Astrocyte (in vitro differentiated cells and primary cell): ENCODE measurements at regions not wholly inside any gene's neighbourhood (a gene's known extent, or its start where the extent isn't known, plus 50 kb on each side); places are given as distances from the start of the nearest gene placed in this dataset.

Experiments
- DNase-seq: peaks from one replicate; pipeline ENCODE4 v3.0.0-alpha.2; 2010; ENCODE audit warnings: low read depth
- FAIRE-seq: peaks from 2 replicates; lab custom pipeline; 2011; peaks lifted over from hg19 to GRCh38; lab: Jason Lieb, UNC
- H2AFZ ChIP-seq: 2 replicates; pipeline ENCODE4 v1.6.0; 2012; ENCODE audit warnings: low read depth, low read length, inconsistent platforms
- H3K27ac ChIP-seq: 2 replicates; pipeline ENCODE4 v1.5.1; 2011; ENCODE audit warnings: low read depth, low read length, inconsistent platforms
- H3K27me3 ChIP-seq: 2 replicates; pipeline ENCODE4 v1.6.0; 2011; ENCODE audit warnings: low read length, inconsistent platforms; ENCODE audit not compliant: insufficient read depth
- H3K36me3 ChIP-seq: 2 replicates; pipeline ENCODE4 v1.5.1; 2011; ENCODE audit warnings: low read length, inconsistent platforms; ENCODE audit not compliant: insufficient read depth
- H3K4me1 ChIP-seq: 2 replicates; pipeline ENCODE4 v1.5.1; 2011; ENCODE audit warnings: low read length, inconsistent platforms; ENCODE audit not compliant: insufficient read depth
- H3K4me2 ChIP-seq: 2 replicates; pipeline ENCODE4 v1.6.0; 2012; ENCODE audit warnings: low read length, inconsistent platforms
- H3K4me3 ChIP-seq: 2 replicates; pipeline ENCODE4 v1.5.1; 2011; ENCODE audit warnings: low read depth, mild to moderate bottlenecking, low read length, inconsistent platforms; ENCODE audit not compliant: insufficient read depth
- H3K79me2 ChIP-seq: 2 replicates; pipeline ENCODE4 v1.6.0; 2012; ENCODE audit warnings: mild to moderate bottlenecking, low read length, inconsistent platforms; ENCODE audit not compliant: insufficient read depth
- H3K9ac ChIP-seq: 2 replicates; pipeline ENCODE4 v1.6.0; 2012; ENCODE audit warnings: mild to moderate bottlenecking, low read length, inconsistent platforms
- H3K9me3 ChIP-seq: 2 replicates; pipeline ENCODE4 v1.5.1; 2012; ENCODE audit warnings: low read depth, mild to moderate bottlenecking, low read length, inconsistent platforms; ENCODE audit not compliant: insufficient read depth
- H4K20me1 ChIP-seq: 2 replicates; pipeline ENCODE4 v1.6.0; 2012; ENCODE audit warnings: low read length, inconsistent platforms; ENCODE audit not compliant: insufficient read depth
- H3K27ac Mint-ChIP-seq: one replicate; pipeline ENCODE4 v1.8.0; 2021; ENCODE audit warnings: mild to moderate bottlenecking, mixed read lengths; ENCODE audit not compliant: unreplicated experiment
- H3K27me3 Mint-ChIP-seq: one replicate; pipeline ENCODE4 v1.8.0; 2021; ENCODE audit warnings: low read depth, mixed read lengths; ENCODE audit not compliant: unreplicated experiment
- H3K36me3 Mint-ChIP-seq: one replicate; pipeline ENCODE4 v1.8.0; 2021; ENCODE audit warnings: low read depth, mixed read lengths; ENCODE audit not compliant: unreplicated experiment
- H3K4me1 Mint-ChIP-seq: one replicate; pipeline ENCODE4 v1.8.0; 2021; ENCODE audit warnings: low read depth, mixed read lengths; ENCODE audit not compliant: unreplicated experiment
- H3K4me3 Mint-ChIP-seq: one replicate; pipeline ENCODE4 v1.8.0; 2021; ENCODE audit warnings: mild to moderate bottlenecking, moderate library complexity, mixed read lengths; ENCODE audit not compliant: unreplicated experiment
- H3K9me3 Mint-ChIP-seq: one replicate; pipeline ENCODE4 v1.8.0; 2021; ENCODE audit warnings: mild to moderate bottlenecking, mixed read lengths; ENCODE audit not compliant: unreplicated experiment
- EZH2 ChIP-seq: IDR thresholded peaks from 2 replicates; pipeline ENCODE4 v1.6.1; 2012; ENCODE audit warnings: mild to moderate bottlenecking, low read length, inconsistent platforms; ENCODE audit not compliant: insufficient read depth
- TF ChIP-seq, protein P1 (sequence below): IDR thresholded peaks from 2 replicates; pipeline ENCODE4 v1.5.1; 2011; ENCODE audit warnings: low read depth, mild to moderate bottlenecking, inconsistent platforms, low read length, moderate library complexity; ENCODE audit not compliant: insufficient read depth

DNA sequence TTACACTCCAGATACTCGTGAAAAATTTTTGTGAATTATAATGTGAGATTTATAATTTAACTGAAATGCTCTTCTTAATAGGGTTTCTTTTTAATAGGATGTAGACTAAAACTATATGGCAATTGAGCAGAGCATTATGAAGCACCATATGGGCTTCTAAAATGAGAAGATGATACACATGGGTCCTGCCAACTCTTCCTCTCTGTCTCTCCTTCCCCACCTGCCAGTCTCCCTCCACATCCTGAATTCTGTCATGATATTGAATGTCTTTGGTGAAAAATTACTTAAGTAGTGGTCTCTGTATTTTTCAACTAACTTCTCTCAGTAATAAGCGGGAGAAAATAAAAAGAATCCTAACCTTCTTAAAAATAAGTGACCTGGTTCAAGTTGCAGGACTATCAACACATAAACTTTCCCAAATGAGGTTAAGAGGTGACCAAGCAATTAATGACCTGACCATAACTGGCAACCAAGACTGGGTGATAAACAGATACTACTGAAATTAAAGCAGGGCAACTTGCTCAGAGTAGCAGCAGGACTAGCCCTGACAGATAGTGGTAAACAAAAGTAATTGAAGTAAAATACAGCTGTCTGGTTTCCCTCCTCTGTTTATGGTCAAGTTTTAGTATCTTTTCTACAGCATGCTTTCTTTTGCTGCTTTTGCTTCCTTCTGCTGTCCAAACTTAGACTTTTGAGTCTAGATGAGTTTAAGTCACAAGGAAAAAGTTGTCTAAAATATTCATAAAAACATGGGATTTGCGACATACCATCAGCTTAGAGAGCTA is 117.1 kb upstream of the PDE1A start:
- H3K36me3 Mint-ChIP-seq = no peaks in the 10 kb centered on the region
- no peaks in the 10 kb centered on the region for H3K27me3 Mint-ChIP-seq
- Histone ChIP-seq H3K79me2 (no peaks in the 10 kb centered on the region), H3K36me3 (no peaks in the 10 kb centered on the region), H3K4me3 (no peak overlapping the region), H3K4me2 (no peak overlapping the region), H3K9me3 (no peaks in the 10 kb centered on the region), H3K4me1 (no peaks in the 10 kb centered on the region), H4K20me1 (no peaks in the 10 kb centered on the region), H2AFZ (no peak overlapping the region), H3K27ac (no peak overlapping the region), H3K27me3 (no peaks in the 10 kb centered on the region), H3K9ac (no peak overlapping the region)
- peaks cover 14% of the 10 kb centered on the region for H3K4me1 Mint-ChIP-seq
- no peak overlapping the region for H3K4me3 Mint-ChIP-seq
- no peaks in the 10 kb centered on the region for H3K9me3 Mint-ChIP-seq
- no peak overlapping the region for H3K27ac Mint-ChIP-seq
- FAIRE-seq (no peak), DNase-seq (no peak)
- TF ChIP-seq, protein P1, sequence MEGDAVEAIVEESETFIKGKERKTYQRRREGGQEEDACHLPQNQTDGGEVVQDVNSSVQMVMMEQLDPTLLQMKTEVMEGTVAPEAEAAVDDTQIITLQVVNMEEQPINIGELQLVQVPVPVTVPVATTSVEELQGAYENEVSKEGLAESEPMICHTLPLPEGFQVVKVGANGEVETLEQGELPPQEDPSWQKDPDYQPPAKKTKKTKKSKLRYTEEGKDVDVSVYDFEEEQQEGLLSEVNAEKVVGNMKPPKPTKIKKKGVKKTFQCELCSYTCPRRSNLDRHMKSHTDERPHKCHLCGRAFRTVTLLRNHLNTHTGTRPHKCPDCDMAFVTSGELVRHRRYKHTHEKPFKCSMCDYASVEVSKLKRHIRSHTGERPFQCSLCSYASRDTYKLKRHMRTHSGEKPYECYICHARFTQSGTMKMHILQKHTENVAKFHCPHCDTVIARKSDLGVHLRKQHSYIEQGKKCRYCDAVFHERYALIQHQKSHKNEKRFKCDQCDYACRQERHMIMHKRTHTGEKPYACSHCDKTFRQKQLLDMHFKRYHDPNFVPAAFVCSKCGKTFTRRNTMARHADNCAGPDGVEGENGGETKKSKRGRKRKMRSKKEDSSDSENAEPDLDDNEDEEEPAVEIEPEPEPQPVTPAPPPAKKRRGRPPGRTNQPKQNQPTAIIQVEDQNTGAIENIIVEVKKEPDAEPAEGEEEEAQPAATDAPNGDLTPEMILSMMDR = no peak
- no peak for TF ChIP-seq EZH2

DNA sequence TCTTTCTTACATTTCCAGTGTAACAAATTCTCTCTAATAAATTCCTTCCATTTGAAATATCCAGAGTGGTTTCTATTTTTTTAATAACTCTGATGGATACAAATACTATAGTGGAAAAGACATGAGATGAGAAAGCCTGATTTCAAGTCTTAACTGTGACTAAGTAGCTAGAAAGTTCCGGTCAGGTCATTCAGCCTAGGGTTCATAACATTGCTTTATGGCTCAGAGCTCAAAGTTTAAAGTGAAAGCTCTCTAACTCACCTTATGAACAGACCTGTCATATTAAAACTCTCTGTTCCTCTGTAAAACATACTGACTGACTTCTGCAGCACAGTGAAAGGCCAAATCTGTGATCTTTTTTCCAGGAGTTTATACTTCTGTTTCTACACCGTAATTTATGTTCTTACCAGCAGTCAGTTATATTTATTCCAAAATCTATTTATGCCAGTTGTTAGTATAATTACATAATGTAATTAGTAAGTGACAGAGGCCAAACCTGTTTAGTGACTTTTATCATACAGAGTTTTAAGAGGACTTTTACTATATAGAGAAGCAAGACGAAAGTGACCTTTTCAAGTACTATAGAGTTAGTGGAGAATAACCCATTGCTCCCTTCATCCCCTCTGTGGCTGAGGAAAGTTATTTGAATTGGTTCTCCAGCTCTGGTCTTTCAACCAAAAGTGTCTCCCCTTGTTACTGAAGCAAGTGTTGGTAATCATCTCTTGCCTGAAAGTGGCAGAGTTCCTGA is 118.8 kb upstream of the PDE1A start:
- H3K4me2 ChIP-seq = no peak overlapping the region
- no peak for TF ChIP-seq EZH2
- TF ChIP-seq, protein P1 = no peak
- no peaks in the 10 kb centered on the region for H3K36me3 ChIP-seq
- H3K4me1 Mint-ChIP-seq = peaks cover 14% of the 10 kb centered on the region
- no peak for FAIRE-seq
- no peak overlapping the region for H3K4me3 ChIP-seq
- no peaks in the 10 kb centered on the region for H3K9me3 Mint-ChIP-seq
- H3K9ac ChIP-seq = no peak overlapping the region
- no peak overlapping the region for H2AFZ ChIP-seq
- H4K20me1 ChIP-seq = no peaks in the 10 kb centered on the region
- no peaks in the 10 kb centered on the region for H3K4me1 ChIP-seq
- no peak overlapping the region for H3K27ac ChIP-seq
- no peaks in the 10 kb centered on the region for H3K27me3 Mint-ChIP-seq
- DNase-seq = no peak
- H3K27me3 ChIP-seq = no peaks in the 10 kb centered on the region
- no peaks in the 10 kb centered on the region for H3K36me3 Mint-ChIP-seq
- H3K9me3 ChIP-seq = no peaks in the 10 kb centered on the region
- no peaks in the 10 kb centered on the region for H3K79me2 ChIP-seq
- no peak overlapping the region for H3K27ac Mint-ChIP-seq
- H3K4me3 Mint-ChIP-seq = no peak overlapping the region
